Neural cell (in vitro differentiated cells): ENCODE measurements at regions not wholly inside any gene's neighbourhood (a gene's known extent, or its start where the extent isn't known, plus 50 kb on each side); places are given as distances from the start of the nearest gene placed in this dataset.

Experiments
- H2AFZ ChIP-seq: fragments of 200-600, 300-800 bp; sonication (generic), shearing (Covaris generic); 2 replicates; pipeline ENCODE4 v1.6.0; 2014; ENCODE audit warnings: low read depth, mild to moderate bottlenecking, antibody characterized with exemption, low read length, moderate library complexity
- H3F3A ChIP-seq: fragments of 200-600 bp; shearing (Covaris generic); 2 replicates; pipeline ENCODE4 v1.6.1; 2016; ENCODE audit warnings: mild to moderate bottlenecking, moderate library complexity, mixed read lengths, antibody characterized with exemption, low read length; ENCODE audit not compliant: insufficient read depth, poor library complexity, severe bottlenecking
- H3K27ac ChIP-seq: fragments of 200-600, 300-800 bp; sonication (generic), shearing (Covaris generic); 2 replicates; pipeline ENCODE4 v1.5.1; 2014; ENCODE audit warnings: mild to moderate bottlenecking, low read length, moderate library complexity
- H3K27me3 ChIP-seq: fragments of 300-800, 200-600 bp; sonication (generic), shearing (Covaris generic); 2 replicates; pipeline ENCODE4 v1.6.0; 2014; ENCODE audit warnings: mild to moderate bottlenecking, low read depth, low read length, moderate library complexity; ENCODE audit not compliant: insufficient read depth
- H3K36me3 ChIP-seq: fragments of 300-800, 200-600 bp; sonication (generic), shearing (Covaris generic); 2 replicates; pipeline ENCODE4 v1.5.1; 2014; ENCODE audit warnings: mild to moderate bottlenecking, antibody characterized with exemption, low read length, moderate library complexity; ENCODE audit not compliant: insufficient read depth
- H3K4me2 ChIP-seq: fragments of 300-800, 200-600 bp; sonication (generic), shearing (Covaris generic); 2 replicates; pipeline ENCODE4 v1.6.0; 2014; ENCODE audit warnings: mild to moderate bottlenecking, low read length
- H3K4me3 ChIP-seq: fragments of 300-800, 200-600 bp; sonication (generic), shearing (Covaris generic); 2 replicates; pipeline ENCODE4 v1.5.1; 2014; ENCODE audit warnings: mild to moderate bottlenecking, low read length, moderate library complexity
- H3K79me2 ChIP-seq: fragments of 200-600 bp; shearing (Covaris generic); replicated peaks from 2 replicates; pipeline ENCODE4 v1.6.0; 2014; ENCODE audit warnings: mild to moderate bottlenecking, low read length, moderate library complexity; ENCODE audit not compliant: insufficient read depth
- H3K9ac ChIP-seq: fragments of 300-800, 200-600 bp; sonication (generic), shearing (Covaris generic); 2 replicates; pipeline ENCODE4 v1.6.1; 2016; ENCODE audit warnings: mild to moderate bottlenecking, low read length, mixed read lengths
- H3K9me2 ChIP-seq: fragments of 200-600 bp; shearing (Covaris generic); 2 replicates; pipeline ENCODE4 v1.6.1; 2016; ENCODE audit warnings: mild to moderate bottlenecking, low read length, mixed read lengths; ENCODE audit not compliant: insufficient read depth
- H3K9me3 ChIP-seq: fragments of 200-600, 300-800 bp; sonication (generic), shearing (Covaris generic); 2 replicates; pipeline ENCODE4 v1.6.1; 2016; ENCODE audit warnings: mild to moderate bottlenecking, mixed run types, low read length, moderate library complexity, mixed read lengths
- H4K20me1 ChIP-seq: fragments of 200-600 bp; shearing (Covaris generic); 2 replicates; pipeline ENCODE4 v1.6.1; 2016; ENCODE audit warnings: mild to moderate bottlenecking, mixed run types; ENCODE audit not compliant: insufficient read depth
- EP300 ChIP-seq: fragments of 450-650 bp; conservative IDR thresholded peaks from 2 replicates; pipeline ENCODE4 v1.6.1; 2014; ENCODE audit warnings: antibody characterized with exemption, mild to moderate bottlenecking, moderate library complexity; ENCODE audit not compliant: poor library complexity, severe bottlenecking
- EZH2 ChIP-seq: fragments of 200-600, 300-800 bp; shearing (Covaris generic), sonication (generic); IDR thresholded peaks from 2 replicates; pipeline ENCODE4 v1.6.1; 2014; ENCODE audit warnings: antibody characterized with exemption, low read length, borderline replicate concordance, mild to moderate bottlenecking; ENCODE audit not compliant: insufficient read depth, poor library complexity, severe bottlenecking
- MXI1 ChIP-seq: fragments of 450-650 bp; conservative IDR thresholded peaks from 2 replicates; pipeline ENCODE4 v1.6.1; 2014; ENCODE audit warnings: antibody characterized with exemption, mild to moderate bottlenecking; ENCODE audit not compliant: poor library complexity, severe bottlenecking
- POLR2AphosphoS5 ChIP-seq: IDR thresholded peaks from 2 replicates; pipeline ENCODE4 v1.6.1; 2012
- RAD21 ChIP-seq: fragments of 450-650 bp; conservative IDR thresholded peaks from 2 replicates; pipeline ENCODE4 v1.6.1; 2014; ENCODE audit warnings: antibody characterized with exemption, mild to moderate bottlenecking, moderate library complexity
- REST ChIP-seq: IDR thresholded peaks from 2 replicates; pipeline ENCODE4 v1.6.1; 2012; ENCODE audit warnings: borderline replicate concordance
- SMC3 ChIP-seq: fragments of 450-650 bp; conservative IDR thresholded peaks from 2 replicates; pipeline ENCODE4 v1.6.1; 2014; ENCODE audit warnings: antibody characterized with exemption, mild to moderate bottlenecking, moderate library complexity; ENCODE audit not compliant: poor library complexity
- TAF1 ChIP-seq: IDR thresholded peaks from 2 replicates; pipeline ENCODE4 v1.6.1; 2012; ENCODE audit warnings: low read depth
- TF ChIP-seq, protein P1 (sequence below): fragments of 450-650 bp; IDR thresholded peaks from 2 replicates; pipeline ENCODE4 v1.5.1; 2014; ENCODE audit warnings: antibody characterized with exemption, mild to moderate bottlenecking, moderate library complexity; ENCODE audit not compliant: poor library complexity, severe bottlenecking

GRCh38 chr17:56656701-56657327 lies 63.3 kb downstream of the NOG start:
- no peaks in the 10 kb centered on the region for H3K36me3 ChIP-seq
- H3K27me3 ChIP-seq = no peaks in the 10 kb centered on the region
- H3K27ac ChIP-seq = no peak overlapping the region
- no peak overlapping the region for H3K4me3 ChIP-seq
- no peaks in the 10 kb centered on the region for H3F3A ChIP-seq
- H3K4me2 ChIP-seq = no peak overlapping the region
- H3K79me2 ChIP-seq = no peaks in the 10 kb centered on the region
- no peaks in the 10 kb centered on the region for H3K9me2 ChIP-seq
- H3K9ac ChIP-seq = no peak overlapping the region
- no peak overlapping the region for H2AFZ ChIP-seq
- TF ChIP-seq, protein P1, sequence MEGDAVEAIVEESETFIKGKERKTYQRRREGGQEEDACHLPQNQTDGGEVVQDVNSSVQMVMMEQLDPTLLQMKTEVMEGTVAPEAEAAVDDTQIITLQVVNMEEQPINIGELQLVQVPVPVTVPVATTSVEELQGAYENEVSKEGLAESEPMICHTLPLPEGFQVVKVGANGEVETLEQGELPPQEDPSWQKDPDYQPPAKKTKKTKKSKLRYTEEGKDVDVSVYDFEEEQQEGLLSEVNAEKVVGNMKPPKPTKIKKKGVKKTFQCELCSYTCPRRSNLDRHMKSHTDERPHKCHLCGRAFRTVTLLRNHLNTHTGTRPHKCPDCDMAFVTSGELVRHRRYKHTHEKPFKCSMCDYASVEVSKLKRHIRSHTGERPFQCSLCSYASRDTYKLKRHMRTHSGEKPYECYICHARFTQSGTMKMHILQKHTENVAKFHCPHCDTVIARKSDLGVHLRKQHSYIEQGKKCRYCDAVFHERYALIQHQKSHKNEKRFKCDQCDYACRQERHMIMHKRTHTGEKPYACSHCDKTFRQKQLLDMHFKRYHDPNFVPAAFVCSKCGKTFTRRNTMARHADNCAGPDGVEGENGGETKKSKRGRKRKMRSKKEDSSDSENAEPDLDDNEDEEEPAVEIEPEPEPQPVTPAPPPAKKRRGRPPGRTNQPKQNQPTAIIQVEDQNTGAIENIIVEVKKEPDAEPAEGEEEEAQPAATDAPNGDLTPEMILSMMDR = no peak
- no peak for TF ChIP-seq EZH2
- no peak for TF ChIP-seq TAF1
- TF ChIP-seq REST = no peak
- TF ChIP-seq MXI1 = no peak
- TF ChIP-seq RAD21 = no peak
- no peak for TF ChIP-seq POLR2AphosphoS5
- TF ChIP-seq EP300 = no peak
- no peaks in the 10 kb centered on the region for H4K20me1 ChIP-seq
- H3K9me3 ChIP-seq = no peaks in the 10 kb centered on the region

- Histone ChIP-seq H3F3A (no peaks in the 10 kb centered on the region), H3K79me2 (no peaks in the 10 kb centered on the region), H3K9me2 (no peaks in the 10 kb centered on the region), H4K20me1 (no peaks in the 10 kb centered on the region), H3K27ac (no peak overlapping the region), H3K36me3 (no peaks in the 10 kb centered on the region), H3K9me3 (no peaks in the 10 kb centered on the region), H3K4me2 (no peak overlapping the region), H3K4me3 (no peak overlapping the region), H3K9ac (no peak overlapping the region), H2AFZ (no peak overlapping the region), H3K27me3 (no peaks in the 10 kb centered on the region)
- no peak for TF ChIP-seq TAF1
- no peak for TF ChIP-seq POLR2AphosphoS5
- TF ChIP-seq SMC3 = no peak
- TF ChIP-seq REST = no peak
Measured at GRCh38 chr17:56658648-56659047, 65.1 kb downstream of the NOG start.
